GM19395 (cell line): ENCODE measurements at regions not wholly inside any gene's neighbourhood (a gene's known extent, or its start where the extent isn't known, plus 50 kb on each side); places are given as distances from the start of the nearest gene placed in this dataset.
"Not testable (repeated sequence)": the region's sequence is repeated elsewhere in the genome, so short reads cannot be mapped to it uniquely, and the experiment has no call there.

Source experiments
- ATAC-seq: cut with Tn5 transposase; IDR thresholded peaks from one replicate; pipeline ENCODE4 v1.9.1; 2021; ENCODE audit warnings: mild to moderate bottlenecking, moderate library complexity; ENCODE audit not compliant: unreplicated experiment

DNA sequence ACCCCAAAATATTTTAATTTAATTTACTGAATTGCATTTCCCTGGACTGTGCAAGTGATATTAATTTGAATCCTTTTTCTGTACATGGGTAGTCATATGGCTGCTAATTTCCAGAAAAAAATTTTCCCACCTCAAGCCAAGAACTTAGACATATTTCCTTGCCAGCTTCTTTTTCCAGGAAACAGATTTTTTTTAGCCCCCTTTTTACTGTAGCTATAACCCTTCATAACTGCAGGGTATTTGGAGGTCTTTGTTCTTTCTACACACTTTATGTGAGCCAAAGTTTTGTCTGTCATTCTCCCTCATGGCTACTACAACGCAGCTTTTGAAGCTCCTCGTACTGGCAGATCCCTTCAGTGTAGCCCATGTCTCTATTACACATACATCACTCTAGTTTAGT lies 261.2 kb upstream of the PIK3R1 start:
- no peak for ATAC-seq

DNA sequence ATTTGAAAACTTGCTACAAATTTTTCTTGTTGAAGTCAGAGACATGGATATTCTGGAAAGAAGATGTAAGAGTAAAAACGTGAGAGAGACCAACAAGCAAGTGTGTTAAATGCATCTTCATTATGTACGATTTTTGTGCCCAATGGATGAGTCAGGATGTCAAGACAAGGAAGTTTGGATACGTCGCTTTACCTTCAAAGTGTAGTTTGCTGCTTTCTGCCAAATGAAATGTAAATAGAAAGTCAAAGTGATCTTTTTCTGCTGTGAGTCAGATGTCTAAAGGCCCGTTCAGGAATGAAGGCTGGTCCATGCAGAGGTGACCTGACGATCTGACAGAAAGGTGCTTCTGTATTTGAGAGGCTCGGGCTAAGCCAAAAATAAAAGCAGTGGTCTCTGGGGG lies 273.1 kb upstream of the PIK3R1 start:
- no peak for ATAC-seq

DNA sequence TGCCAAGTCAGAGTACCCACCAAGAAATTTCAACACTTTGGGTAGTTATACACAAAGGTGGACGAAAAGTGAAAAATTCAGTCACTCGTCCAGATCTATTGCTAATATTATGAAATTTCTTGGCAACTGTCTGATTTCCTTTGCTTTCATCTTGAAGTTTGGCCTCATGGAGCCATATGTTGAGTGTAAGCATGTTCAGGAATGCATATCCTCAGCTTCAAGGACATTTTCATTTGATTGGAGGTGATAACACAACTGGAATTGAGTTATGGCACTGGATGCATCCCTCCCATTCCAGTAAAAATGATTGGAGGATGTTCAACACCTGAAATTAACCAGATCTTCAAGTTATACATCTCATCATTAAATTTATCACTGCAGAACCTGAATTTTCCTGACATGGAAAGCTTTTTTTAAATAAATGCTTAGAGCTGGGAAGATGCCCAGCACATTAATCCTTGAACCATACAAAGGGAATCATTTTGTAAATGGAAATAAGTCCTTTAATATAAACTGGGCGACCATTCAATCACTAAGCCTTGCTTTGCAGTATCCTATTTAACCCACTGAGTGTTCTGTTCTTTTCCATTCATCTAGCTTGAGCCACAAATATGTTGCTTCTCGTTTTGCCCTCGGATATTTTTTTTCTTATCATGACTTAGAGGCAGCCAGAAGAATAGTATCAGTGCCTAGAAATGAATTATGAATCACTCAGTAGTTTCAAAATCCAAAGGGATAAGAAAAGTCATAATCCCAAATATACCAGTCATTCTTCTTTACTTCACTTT lies 273.7 kb upstream of the PIK3R1 start:
- ATAC-seq, result no peak

DNA sequence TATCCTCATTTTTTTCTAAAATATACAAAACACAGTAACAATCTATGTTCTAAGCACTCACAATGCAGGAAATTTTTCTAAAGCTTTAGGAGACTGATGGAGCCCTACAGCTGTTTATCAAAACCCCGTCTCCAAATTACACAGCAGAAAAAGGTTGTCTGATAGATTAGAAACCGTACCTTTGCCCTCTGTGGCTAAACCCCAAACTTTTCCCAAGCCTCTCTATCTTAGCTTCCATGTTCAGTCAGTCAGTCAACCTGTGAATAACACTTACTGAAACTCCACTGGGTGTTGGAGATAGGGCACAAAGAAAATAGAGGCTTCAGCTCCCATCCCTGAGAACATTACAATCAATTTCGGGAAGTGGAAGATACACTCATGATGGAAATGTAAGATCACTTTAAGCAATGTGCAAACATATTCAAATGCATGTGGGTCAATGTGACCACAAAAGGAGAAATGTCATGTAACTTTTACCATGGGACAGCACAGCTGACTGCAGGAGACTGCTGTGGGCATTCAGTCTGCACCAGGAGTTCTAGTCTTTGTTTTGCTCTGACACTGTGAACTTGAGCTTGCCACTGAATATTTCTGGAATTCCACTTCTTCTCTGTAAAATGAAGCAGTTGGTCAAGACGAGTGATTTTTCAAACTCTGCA lies 279.5 kb upstream of the PIK3R1 start:
- no peak for ATAC-seq

DNA sequence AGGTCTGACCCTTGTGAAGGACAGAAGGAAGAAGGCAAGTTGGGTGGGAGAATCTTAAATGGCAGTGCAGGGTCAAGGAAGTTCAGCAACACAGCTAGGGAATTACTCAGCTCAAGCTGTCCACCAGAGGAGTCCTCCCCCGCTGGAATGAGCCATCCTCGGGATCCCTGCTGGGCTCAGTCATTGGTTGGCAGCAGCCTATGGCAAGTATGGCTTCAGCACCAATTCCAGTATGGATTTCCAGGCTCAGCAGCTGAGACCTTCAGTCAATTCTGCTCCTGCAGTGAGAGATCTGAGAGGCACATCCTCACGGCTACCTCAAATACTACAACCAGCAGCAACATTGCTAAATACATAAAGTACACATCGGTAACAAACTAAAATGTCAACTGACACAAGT lies 280.6 kb upstream of the PIK3R1 start:
- no peak for ATAC-seq

DNA sequence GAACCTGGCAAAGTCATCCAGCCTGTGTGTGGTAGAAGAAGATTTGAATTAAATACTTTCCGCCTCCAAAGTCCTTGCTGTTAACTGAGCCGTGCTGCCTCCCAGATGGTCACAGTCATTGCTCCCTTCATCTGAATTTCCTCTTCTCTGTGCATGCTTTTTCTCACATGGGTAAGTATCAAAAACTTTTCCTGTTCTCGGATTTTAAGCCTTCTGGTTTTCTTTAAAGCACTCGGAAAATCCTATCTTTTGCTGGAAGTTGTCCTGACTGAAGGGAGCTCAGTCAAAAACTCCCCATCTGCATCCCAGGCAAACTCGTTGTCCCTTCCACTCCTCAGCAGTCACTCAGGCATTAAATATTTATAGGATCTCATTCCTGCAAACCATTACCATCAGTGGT lies 290.0 kb upstream of the PIK3R1 start:
- ATAC-seq, result no peak

DNA sequence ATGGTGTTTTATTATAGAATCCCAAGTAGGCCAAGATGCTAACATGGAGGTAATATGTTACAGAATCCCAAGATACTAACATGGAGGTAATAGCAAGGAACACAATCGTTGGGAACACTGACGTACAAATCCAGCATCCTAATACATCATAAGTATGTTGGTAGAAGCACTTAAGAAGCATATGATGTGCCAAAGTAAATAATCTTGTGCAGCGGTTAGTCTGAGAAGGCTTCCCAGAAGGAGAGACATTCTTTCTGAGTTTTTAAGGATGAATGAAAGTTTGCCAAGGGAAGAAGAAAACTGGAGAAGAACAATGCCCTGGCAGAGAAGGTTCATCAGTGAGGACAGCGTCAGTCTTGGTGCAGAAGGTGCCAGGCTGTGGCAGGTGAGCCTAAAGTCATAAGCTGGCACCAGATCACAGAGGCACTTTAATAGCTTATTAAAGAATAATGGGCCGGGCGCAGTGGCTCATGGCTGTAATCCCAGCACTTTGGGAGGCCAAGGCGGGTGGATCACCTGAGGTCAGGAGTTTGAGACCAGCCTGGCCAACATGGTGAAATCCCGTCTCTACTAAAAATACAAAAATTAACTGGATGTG lies 294.5 kb upstream of the PIK3R1 start:
- ATAC-seq, result no peak

DNA sequence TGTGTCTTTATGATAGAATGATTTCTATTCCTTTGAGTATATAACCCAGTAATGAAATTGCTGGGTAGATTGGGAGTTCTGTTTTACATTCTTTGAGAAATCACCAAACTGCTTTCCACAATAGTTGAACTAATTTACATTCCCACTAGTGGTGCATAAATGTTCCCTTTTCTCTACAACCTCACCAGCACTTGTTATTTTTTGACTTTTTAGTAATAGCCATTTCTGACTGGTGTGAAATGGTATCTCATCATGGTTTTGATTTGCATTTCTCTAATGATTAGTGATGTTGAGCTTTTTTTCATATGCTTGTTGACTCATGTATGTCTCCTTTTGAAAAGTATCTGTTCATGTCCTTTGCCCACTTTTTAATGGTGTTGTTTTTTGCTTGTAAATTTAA lies 296.0 kb upstream of the PIK3R1 start:
- not testable (repeated sequence) for ATAC-seq

DNA sequence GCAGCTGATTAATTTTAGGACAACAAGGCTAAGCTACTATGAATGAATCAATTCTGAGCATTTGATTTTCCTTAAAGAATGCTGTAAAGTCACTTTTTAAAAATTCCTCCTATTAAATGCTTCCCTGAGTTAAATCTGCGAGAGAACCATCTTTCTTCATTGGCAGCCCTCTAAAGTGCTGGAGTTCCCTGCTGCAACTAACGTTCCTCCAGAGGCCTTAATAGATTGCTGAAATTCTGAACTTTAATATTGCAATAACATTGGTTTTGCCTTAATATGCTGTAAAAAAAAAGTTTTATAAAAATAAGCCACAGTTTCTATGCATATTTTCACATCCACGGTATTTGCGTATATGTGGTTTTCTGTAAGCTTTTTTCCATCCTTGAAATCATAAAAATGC lies 298.0 kb upstream of the PIK3R1 start:
- no peak for ATAC-seq

DNA sequence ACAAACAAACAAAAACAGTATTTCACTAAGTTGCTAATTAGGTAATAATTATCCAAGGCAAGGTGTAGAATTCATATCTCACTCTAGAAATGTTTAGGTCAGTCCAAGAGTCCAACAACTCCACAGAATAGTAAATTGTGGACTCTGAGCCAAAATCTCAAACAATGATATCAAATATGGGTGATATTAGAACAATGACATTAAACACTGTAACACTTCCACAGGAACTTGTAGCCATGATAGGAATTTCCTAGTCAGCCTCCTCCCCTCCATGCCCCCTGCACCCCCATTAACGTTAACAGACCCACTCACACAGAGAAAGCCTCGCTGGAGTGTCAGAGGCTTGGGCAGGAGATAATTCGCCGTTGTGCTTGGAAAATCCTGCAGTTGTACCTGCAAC lies 305.0 kb upstream of the PIK3R1 start:
- ATAC-seq, result no peak

DNA sequence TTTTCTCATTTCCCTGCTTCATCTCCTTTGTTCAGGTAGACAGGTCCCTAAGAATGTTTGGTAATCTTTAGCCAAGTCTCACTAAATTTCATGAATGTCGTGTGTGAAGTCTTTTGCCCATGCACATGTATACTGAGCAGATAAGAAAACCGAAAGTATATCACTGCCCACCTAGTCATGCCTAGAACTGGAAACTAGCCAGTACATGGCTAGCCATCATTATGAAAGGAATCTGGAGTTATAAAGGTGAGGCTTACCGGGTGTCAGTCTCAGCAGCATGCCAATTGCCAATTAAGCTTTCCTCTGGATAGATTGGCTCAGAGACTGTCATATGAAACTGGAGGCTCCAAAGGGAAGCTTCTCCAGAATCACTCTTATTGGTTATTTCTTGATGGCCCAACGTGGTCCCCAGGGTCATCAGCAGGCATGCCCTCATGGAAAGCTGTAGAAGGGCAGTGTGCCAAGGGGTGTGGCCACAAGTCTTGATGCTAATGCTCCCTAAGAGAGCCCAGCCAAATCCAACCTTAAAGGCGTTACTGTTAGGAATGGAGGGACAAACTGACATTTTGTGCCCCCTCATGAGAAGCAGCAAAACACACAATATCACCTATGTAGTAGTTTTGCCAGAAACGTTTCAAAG lies 307.3 kb upstream of the PIK3R1 start:
- ATAC-seq, result no peak

DNA sequence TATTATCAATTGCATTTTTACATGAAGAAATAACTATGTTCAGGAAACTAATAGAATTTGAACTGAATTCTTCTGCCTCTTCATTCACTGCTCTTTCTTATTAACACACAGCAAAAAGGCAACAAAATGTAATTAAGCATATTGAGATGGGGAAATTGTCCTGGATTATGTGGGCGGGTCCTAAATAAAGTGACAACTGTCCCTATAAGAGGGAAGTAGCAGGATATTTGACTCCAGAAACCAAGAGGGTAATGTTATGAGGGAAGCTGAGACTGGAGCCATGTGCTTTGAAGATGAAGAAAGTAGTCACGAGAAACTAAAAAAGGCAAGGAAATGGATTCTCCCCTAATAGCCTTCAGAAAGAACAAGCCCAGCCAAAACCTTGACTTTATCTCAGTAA lies 311.2 kb upstream of the PIK3R1 start:
- ATAC-seq, result no peak

DNA sequence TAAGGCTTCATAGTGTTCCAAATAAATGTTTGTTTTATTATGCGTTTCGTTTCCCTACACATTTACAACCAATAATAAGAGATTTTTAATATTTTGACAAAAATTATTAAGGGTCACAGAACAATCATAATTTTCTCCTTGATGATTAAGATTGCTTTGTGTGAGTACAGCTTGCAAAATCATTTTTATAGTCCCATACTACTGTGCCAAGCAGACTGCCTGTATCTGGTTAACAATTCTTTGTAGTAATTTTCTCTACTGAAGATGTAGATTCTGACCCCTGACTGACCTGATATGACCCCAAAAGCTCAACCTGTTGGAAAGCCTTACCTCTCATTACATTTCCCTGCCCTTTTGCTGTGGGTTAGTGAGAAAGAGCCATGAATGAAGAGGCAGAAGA lies 311.9 kb upstream of the PIK3R1 start:
- ATAC-seq, result no peak

DNA sequence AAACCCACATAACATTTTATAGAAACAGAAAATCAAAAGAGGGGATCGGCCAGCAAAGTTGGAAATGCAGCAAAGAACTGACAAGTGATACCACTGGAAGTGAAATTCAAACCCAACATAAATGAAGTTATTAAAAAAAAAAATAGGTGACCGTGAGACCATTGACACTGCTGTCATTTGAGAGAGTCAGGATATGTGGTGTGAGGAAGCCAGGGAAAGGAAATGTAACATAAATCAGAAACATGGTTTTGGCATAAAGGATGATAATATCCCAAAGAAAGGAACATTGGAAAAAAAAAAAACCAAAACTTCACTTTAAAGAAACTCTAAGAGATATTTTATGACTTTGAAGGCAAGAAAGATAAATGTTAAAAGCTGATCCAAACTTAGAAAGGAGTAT lies 312.4 kb upstream of the PIK3R1 start:
- no peak for ATAC-seq

DNA sequence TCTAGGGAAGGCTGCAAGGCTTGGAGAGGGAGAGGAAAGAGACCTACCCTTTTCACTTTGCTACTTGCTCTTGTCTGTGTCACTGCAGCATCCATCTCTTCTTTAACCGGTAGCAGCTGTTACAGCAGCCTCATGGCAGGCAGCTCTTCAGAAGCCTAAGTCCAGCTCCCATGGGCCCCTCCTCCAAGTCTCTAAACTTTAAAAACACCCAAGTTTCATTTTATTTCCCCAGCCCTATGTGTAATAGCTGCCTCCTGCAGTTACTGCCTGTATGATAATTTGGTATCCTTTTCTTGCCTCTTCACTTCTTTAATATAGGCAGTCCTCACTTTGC lies 313.1 kb upstream of the PIK3R1 start:
- no peak for ATAC-seq

DNA sequence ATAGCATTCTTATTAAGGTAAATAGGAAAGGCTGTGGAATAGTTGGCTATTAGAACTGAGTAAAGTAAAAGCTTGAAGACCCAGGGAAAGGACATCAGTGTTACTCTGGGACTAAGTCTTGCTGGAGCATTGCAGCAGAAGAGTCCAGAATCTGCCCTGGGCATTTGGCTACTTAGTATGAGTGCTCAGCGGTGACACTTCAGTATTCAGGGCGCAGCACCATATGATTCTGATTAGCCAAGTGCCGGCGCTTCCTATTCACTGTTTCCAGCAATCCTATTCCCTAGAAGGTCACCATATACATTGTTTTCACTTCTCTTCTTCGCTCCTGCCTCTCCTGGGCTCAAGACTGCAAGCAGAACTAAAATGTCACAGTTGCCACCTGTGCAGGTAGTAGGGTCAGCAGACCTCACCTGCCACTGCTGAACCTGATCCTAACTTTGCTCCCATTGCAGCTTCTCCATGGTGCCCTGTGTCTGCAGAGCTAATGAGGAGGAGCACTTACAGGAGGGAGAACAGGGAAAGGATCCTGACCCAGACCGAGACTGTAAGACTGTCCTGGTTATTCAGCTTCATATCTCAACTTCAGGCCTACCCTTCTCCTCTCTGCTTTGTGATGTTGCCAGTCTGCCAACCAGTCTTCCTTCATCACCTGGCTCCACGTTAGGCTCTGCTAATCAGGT lies 313.6 kb upstream of the PIK3R1 start:
- no peak for ATAC-seq

DNA sequence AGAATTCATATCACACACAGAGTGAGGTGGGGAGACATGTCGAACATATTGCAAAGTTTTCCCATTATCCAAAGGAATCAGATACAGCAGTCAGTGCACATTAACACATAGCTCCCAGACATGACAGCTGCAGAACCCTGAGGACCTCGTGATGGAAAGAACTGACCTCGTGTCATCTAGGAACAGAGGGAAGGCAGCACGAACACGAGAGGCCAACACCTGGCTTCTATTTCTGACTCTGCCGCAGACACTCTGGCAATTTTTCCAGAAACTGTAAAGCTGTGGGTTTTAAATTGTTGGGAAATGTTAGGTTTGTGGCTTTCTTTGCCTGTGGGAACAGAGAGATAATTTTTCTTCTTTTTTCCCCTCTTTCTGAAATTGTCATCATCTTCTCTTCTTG lies 315.0 kb upstream of the PIK3R1 start:
- no peak for ATAC-seq

DNA sequence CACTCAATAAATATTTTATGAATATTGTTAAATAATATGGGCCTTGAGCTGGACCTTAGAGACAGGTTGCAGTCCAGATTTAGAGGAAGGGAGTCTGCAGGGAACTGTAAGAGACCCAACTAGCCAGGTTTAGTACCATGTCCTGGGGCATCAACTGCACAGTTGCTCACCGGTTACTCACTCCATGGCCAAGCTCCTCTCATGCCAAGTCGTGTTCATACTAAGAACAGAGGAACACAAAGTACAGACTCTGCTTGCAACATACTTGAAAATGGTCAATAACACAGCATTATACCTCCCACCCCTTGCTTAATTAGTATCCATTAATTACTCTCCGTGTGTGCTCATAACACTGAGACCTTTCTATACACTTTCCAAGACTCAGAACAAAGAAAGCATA lies 317.6 kb upstream of the PIK3R1 start:
- ATAC-seq, result no peak

DNA sequence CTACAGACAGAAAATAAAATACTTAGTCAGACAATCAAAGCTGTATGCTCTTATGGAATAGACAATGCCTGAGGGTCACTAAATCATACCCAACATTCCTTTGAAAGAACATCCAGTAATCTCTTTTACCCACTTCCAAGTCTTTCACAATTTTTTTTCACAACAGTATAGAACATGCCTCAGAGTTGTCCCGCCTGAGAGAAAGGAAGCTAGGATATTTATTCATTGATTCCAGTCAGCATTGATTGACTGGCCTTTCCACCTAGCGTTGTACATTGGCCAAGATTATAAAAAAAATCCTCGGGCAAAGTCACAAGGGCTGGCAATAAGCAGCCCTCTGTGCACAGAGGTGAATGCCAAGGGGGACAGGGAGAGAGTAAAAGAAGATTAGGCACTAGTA lies 318.1 kb upstream of the PIK3R1 start:
- ATAC-seq, result no peak

DNA sequence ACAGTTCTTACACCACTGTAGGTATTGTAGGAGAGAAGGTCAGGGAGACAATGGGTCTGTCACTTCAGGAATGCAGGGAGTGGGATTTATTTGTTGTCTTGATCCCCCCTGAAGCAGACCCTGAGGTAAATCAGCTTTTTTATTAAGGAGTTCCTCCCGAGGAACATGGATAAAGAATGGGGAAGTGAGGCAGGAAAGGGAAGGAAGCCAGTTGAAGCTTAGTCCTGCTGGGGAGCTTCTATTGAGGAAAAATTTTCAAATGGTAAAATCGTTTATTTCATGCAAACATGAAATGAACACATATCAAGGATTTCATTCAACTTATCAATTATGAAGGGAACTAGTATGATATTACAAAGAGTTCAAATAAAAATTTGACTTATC lies 318.6 kb upstream of the PIK3R1 start:
- no peak for ATAC-seq

DNA sequence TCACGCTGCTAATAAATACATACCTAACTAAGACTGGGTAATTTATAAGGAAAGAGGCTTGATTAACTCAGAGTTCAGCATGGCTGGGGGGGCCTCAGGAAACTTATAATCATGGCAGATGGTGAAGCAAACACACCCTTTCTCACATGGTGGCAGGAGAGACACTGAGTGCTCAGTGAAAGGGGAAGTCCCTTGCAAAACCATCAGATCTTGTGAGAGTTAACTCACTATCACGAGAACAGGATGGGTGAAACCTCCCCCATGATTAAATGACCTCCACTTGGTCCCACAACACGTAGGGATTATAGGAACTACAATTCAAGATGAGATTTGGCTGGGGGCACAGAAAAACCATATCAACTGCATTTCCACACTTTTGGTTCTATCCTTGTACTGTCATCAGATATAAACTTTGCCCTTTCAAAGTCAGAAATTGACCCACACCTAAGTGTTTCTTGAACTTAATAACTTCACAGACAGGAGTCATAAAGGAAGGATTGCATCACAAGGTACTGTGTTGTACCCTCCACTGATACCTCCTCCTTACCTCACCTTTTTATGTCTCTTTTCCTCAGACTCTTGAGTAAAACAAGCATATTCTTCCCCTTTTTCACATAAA lies 319.1 kb upstream of the PIK3R1 start:
- ATAC-seq, result no peak
